Lower leg skin (tissue), 4 donors: ENCODE measurements at regions not wholly inside any gene's neighbourhood (a gene's known extent, or its start where the extent isn't known, plus 50 kb on each side); places are given as distances from the start of the nearest gene placed in this dataset.
A peak's percentile ranks its signal among the peaks of the same experiment; 100 is the strongest.

ENCODE experiments used
- DNase-seq, 2 donors: peaks; one replicate each; pipeline ENCODE4 v3.0.0-alpha.2; 2019; ENCODE audit warnings: low spot score in 2 of 2
- H3K4me3 ChIP-seq: fragments of 200-600 bp; sonication (generic); 2 replicates; pipeline ENCODE4 v1.5.1; 2017; ENCODE audit warnings: mild to moderate bottlenecking, low read depth; ENCODE audit not compliant: poor library complexity, severe bottlenecking
- POLR2A ChIP-seq, 2 donors: fragments of 450-650 bp; IDR thresholded peaks; one replicate each; pipeline ENCODE4 v1.6.1; 2016 to 2017; ENCODE audit warnings: antibody characterized with exemption in 2 of 2, mild to moderate bottlenecking in 1 of 2, moderate library complexity in 1 of 2
- WGBS, 2 donors: methylation state at CpG; one replicate each; pipeline ENCODE4 v1.1.5; 2018; 5-methylcytosine and 5-hydroxymethylcytosine counted together
- intact Hi-C: fragments of 100-400 bp; cut with DNase I; formaldehyde crosslinking; loops from one replicate; pipeline ENCODE4 v1.15.0; 2023; ENCODE audit warnings: low total_unique reads
- TF ChIP-seq, protein P1 (sequence below), 3 donors: fragments of 450-650 bp; IDR thresholded peaks; one replicate each; pipeline ENCODE4 v1.5.1; 2016; ENCODE audit warnings: antibody characterized with exemption in 3 of 3, mild to moderate bottlenecking in 3 of 3, moderate library complexity in 2 of 3

DNA sequence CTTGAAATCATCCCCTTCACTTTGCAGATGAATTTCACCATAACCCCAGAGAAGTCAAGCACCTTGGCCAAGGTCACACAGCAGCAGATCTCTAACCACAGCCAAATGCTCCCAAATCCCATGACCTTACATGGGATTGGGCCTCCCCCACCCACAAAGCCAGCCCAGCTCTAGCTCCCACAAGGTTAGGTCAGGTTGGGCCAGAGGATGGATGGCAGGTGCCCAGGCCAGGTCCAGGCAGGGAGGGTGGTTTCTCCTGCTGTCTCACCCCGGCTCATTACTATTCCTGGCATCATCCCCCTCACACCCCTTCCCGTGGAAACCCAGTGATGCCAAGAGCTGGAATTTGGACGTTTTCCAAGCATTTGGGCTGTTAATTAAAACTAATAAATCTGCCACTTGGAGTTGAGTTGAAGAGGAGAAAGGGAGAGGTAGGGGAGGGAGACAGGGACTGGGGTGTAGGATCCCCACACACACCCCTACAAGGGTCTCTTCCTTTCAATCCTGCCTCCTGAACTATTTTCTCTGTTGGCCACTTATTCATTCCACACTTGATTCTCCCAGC lies 181.6 kb downstream of the TMEM132E start:
- no peak overlapping the region for H3K4me3 ChIP-seq
- WGBS, 2 donors = 6 to 18% methylated on average over 3 of the region's 3 CpGs
- intact Hi-C loops = no loop called here
- no peak for TF ChIP-seq POLR2A (IDR thresholded peaks at IDR 0.05)
- TF ChIP-seq, protein P1, sequence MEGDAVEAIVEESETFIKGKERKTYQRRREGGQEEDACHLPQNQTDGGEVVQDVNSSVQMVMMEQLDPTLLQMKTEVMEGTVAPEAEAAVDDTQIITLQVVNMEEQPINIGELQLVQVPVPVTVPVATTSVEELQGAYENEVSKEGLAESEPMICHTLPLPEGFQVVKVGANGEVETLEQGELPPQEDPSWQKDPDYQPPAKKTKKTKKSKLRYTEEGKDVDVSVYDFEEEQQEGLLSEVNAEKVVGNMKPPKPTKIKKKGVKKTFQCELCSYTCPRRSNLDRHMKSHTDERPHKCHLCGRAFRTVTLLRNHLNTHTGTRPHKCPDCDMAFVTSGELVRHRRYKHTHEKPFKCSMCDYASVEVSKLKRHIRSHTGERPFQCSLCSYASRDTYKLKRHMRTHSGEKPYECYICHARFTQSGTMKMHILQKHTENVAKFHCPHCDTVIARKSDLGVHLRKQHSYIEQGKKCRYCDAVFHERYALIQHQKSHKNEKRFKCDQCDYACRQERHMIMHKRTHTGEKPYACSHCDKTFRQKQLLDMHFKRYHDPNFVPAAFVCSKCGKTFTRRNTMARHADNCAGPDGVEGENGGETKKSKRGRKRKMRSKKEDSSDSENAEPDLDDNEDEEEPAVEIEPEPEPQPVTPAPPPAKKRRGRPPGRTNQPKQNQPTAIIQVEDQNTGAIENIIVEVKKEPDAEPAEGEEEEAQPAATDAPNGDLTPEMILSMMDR (IDR thresholded peaks at IDR 0.05) = no peak
- peak in 1 of 2 donors; percentile 76 for DNase-seq

DNA sequence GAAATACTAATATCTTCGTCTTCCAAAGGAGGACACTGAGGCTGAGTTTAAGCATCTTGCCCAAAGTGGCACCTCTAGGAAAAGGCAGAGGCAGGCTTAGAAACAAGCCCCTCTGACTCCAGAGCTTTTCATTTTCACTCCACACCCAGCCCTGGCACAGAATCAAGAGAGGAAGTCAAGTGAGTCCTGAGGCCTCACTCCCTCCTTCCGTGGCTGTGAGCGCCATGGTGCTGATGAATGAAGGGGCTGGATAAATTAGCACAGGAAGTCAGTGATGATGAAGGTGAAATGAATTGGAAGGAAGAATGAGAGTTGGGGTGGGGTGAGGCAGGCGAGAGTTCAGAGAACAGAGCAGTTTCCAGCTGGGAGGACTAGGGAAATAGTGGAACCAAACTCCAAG lies 179.3 kb downstream of the TMEM132E start:
- intact Hi-C loops = no loop called here
- DNase-seq = peak in 1 of 2 donors; percentile 56

DNA sequence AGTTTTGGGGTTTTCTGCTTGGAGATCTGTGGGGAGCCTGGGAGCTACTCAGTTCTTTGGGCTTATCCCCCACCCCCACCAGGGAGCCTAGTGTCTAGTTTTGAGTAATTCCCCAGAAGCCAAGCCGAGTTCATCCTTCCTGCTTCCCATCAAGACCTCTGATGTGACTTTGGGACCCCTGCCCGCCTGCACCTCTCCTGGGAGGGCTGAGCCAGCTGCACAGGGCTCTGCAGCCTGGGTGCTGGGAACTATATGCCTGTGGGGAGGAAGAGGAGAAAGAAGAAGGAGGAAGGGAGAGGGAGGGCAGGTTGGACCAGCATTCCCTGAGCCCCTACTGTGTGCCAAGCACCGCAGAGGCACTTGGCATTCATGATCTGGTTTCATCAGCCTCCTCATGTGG lies 178.9 kb downstream of the TMEM132E start:
- TF ChIP-seq, protein P1 (IDR thresholded peaks at IDR 0.05) = no peak
- no peak for TF ChIP-seq POLR2A (IDR thresholded peaks at IDR 0.05)
- DNase-seq = peak in 1 of 2 donors; percentile 59
- WGBS, 2 donors = 71 to 72% methylated on average over 3 of the region's 3 CpGs
- H3K4me3 ChIP-seq = no peak overlapping the region
- intact Hi-C loops = no loop called here

More for the DNA sequence above, 179.3 kb downstream of the TMEM132E start:
- no peak overlapping the region for H3K4me3 ChIP-seq
- WGBS, 2 donors = 35 to 42% methylated on average over 4 of the region's 4 CpGs
- TF ChIP-seq POLR2A (IDR thresholded peaks at IDR 0.05) = no peak
- TF ChIP-seq, protein P1 (IDR thresholded peaks at IDR 0.05) = no peak

DNA sequence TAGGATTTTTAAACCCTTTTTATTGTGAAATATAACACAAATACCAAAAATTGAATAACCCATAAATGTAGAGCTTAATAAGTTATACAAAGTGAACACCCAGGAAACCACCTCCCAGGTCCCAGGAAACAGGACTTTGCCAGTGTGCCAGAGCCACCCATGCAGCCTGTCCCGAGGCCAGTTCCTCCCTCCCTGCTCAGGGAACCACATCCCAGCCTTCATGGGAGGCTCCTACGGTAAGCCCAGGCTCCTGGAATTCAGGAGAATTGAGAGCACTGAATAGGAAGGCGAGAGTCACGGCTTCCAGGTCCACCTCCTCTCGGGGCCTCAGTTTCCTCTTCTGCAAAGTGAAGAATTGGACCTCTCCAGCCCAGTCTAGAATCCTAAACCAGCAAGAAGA lies 178.2 kb downstream of the TMEM132E start:
- no peak overlapping the region for H3K4me3 ChIP-seq
- intact Hi-C loops = no loop called here
- TF ChIP-seq, protein P1 (IDR thresholded peaks at IDR 0.05) = no peak
- no peak for TF ChIP-seq POLR2A (IDR thresholded peaks at IDR 0.05)
- DNase-seq = peak in 1 of 2 donors; percentile 54
- 70% methylated on average over 5 of the region's 5 CpGs for WGBS, 2 donors

DNA sequence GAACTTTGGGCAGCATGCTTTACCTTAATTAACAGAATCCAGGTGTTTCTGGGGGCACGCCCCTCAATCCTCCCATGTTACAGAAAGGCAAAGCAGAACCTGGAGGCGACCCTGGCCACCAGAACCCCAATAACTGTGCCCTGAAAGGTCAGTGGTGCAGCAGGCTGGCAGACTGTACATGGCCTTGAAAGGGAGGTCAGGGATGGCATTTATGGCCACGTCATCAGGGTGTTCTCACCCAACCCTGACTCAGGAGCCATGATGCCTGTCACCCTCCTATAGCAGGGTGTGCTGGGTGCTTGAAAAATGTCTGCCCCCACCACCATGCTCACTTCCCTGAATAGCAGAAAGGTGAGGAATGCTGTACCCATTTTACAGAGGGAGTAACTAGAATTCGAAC lies 177.7 kb downstream of the TMEM132E start:
- WGBS, 2 donors = 78 to 91% methylated on average over 4 of the region's 4 CpGs
- DNase-seq = peak in 1 of 2 donors; percentile 54

More for the DNA sequence above, 177.7 kb downstream of the TMEM132E start:
- H3K4me3 ChIP-seq = no peak overlapping the region
- TF ChIP-seq, protein P1 (IDR thresholded peaks at IDR 0.05) = no peak
- no peak for TF ChIP-seq POLR2A (IDR thresholded peaks at IDR 0.05)
- intact Hi-C loops = no loop called here
